ENCODE measurements at regions not wholly inside any gene's neighbourhood (a gene's known extent, or its start where the extent isn't known, plus 50 kb on each side); places are given as distances from the start of the nearest gene placed in this dataset.

GRCh38 chr16:50441486-50442157 is 72.8 kb upstream of the BRD7 start:
- TF ChIP-seq CTCF (IDR thresholded peaks at IDR 0.05; ENCODE audit: poor library complexity) (no peak), EZH2 (IDR thresholded peaks at IDR 0.05; ENCODE audit: borderline replicate concordance) (no peak), EZH2phosphoT487 (IDR thresholded peaks at IDR 0.05; ENCODE audit: low read depth, severe bottlenecking, unreplicated experiment) (no peak)

Measured in hepatocyte (in vitro differentiated cells).